Fibroblast of skin of right quadriceps (primary cell): ENCODE measurements at regions not wholly inside any gene's neighbourhood (a gene's known extent, or its start where the extent isn't known, plus 50 kb on each side); places are given as distances from the start of the nearest gene placed in this dataset.
A peak's percentile ranks its signal among the peaks of the same experiment; 100 is the strongest.

Experiments
- DNase-seq: peaks from one replicate; pipeline ENCODE4 v3.0.0-alpha.2; 2013

- DNase-seq, result no peak
Measured at GRCh38 chr2:192373754-192374153, 179.0 kb upstream of the TMEFF2 start.

DNA sequence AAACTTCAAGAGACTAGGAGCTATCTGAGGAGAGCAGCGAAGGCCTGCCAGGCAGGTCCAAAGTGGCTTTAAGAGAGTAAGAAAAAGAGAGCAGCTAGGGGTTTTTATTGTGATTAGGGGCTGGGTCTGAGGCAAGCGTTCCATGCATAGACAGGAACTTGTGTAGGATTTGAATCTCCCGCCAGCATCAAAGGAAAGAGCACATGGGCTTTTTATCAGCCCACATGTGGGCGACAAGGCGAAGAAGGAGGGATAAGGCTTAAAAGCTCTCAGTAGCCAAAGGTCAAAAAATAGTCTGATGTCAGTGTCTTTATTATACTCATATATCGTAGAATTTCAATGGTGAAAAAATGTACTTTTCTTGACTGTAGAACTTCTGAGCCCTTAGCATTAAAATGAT lies 178.5 kb upstream of the TMEFF2 start:
- DNase-seq, result no peak

- DNase-seq, result no peak
Measured at GRCh38 chr2:192369969-192370368, 175.2 kb upstream of the TMEFF2 start.

GRCh38 chr2:192357217-192357616 lies 162.5 kb upstream of the TMEFF2 start:
- no peak for DNase-seq

DNA sequence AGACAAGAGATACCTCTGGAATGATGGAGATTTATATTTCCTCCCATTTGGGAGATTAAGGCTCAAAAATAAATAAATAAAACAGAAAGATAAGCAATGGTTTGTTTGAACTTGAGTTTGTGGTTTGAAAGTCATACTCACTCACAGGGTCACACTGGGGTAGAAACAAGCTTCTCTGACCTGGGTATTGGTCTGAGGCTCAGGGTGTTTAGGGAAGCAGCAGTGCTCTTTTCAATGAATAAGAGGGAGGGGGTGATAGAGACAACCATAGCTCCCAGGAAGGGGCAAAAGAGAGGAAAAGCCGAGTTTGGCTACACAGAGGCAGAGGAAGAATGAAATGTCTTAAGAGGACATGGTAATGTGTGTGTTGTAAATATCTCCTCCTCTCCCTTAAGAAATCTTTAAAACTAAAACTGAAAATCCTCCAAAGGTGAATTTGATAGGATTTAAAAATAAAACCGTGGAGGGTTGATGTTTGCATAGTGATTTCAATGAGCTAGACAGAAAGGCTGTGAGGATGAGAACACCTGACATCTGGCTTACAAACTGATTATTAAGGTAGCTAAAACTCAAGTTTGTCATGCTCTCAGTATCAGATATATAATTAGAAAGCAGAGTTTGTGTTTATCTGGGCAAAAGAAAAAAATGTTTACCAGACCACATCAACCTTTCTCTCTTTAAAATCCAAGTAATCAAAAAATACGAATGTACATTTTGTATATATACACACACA lies 159.9 kb upstream of the TMEFF2 start:
- DNase-seq, result no peak

DNA sequence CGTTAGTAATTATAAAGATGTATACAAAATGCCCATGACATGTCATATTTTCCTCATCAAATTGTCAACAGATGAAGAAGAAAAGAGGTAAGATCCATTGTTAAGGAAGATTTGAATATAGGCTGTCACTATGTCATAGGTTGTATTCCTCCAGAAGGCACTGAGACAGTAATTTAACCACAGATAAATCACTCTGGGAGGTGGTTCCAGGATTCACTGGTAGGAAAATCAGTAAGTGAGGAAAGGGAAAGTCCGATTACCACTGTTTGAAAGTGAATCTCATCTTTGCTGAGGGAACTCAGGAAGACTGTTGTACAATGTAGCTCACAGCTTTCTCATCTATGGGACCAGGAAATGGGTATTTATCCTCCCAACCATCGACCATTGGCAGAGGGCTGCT lies 152.8 kb upstream of the TMEFF2 start:
- DNase-seq, result no peak

DNA sequence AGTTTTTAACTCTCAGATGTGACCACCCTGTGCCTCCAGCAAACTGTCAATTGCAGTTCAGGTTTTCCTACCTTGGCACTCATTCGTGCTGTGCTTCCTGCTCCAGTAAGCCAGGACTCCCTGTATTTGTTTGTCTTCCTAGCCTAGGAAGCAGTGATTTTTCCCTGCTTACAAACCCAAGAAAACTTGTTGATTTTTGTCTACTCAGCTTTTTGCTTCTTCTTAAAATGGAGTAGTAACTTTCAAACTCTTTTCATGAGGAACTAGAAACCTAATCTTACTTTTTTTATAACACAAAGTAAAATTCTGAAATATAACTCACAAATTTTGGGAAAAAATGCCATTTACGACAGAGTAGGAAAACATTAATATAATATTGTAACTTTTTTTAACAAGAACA lies 150.6 kb upstream of the TMEFF2 start:
- DNase-seq, result no peak

DNA sequence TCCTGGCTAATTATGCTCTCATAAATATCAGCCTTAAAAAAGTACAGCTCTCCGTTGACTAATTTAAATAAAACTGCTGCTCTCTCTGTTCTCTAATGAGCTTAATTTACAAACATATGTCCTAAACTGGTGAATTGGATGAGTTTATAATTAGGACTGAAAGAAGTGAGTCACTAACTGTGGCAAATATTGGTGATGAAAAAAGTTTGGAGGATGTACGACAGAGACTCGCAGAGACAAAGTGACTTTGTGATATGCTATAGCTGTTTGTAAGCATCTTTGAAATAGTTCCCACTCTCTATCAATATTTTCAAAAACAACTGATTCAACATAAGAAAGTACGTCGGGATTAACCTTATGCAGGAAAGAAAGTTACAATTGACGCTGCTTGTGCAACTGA lies 138.9 kb upstream of the TMEFF2 start:
- DNase-seq, result no peak

DNA sequence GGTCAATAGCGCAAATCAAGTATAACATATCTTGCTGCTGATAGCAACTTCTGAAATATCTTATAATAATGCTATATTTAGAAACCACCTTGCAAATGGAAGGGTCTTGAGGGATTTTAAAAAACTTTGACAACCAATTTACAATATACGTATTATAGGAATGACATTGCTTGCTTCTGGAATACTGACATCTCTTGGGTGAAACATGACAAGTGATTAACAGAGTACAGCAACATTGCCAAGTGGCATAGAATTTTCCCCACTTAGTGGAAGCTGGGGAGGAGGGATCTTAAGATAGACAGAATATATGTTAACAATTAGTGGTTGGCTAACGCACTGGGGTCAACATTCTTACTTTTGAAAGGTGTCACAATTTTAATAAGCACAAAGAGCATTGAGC lies 133.6 kb upstream of the TMEFF2 start:
- DNase-seq, result no peak

DNA sequence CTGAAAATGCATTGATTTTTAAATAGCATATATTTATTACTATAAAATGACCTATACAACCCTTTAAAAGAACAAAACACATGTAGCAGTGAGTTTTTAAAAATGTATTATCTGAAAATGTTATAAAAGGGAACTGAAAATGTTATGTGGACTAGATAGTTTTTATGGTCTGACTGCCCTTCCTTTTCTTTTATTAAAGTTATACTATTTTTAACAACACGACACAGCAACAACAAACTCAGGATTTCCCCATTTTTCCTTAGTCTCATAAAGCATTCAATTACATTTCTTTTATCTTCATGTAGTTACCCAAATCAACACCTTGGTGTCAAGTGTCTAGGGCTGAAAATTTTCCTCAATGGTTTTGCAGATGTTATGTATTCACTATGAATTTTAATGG lies 132.8 kb upstream of the TMEFF2 start:
- DNase-seq, result no peak

GRCh38 chr2:192315543-192315942 lies 120.8 kb upstream of the TMEFF2 start:
- DNase-seq, result no peak

DNA sequence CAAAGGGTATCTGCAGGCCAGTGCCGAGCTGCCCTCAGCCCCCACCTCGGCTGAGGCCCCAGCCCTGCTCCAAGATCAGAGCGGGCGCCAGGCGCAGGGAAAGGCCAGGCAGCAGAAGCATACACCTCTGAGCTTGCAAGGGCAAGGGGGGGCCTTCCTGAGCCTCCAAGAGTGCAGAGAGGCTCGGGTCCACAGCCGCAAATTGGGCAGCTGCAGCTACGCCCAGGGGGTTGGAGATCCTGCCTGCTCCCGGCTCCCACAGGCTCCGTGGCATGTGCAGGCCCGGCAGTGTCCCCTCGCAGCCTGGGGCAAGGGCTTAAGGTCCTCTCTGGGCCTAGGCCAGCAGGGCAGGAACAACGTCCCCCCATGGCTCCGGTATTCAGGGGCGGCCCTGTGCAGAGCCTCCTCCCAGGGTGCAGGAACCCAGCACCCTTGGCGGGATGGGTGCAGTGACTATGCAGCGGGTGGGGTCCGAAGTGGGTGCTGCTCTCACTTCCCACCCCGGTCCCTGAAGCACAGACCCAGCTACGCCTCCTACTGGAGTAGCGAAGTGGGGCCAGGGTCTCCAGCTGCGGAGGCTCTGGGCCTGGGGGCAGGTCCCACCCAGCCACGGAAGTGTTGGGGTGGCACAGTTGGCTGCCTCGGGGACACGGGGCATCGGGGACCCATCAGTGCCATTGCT lies 120.2 kb upstream of the TMEFF2 start:
- no peak for DNase-seq

DNA sequence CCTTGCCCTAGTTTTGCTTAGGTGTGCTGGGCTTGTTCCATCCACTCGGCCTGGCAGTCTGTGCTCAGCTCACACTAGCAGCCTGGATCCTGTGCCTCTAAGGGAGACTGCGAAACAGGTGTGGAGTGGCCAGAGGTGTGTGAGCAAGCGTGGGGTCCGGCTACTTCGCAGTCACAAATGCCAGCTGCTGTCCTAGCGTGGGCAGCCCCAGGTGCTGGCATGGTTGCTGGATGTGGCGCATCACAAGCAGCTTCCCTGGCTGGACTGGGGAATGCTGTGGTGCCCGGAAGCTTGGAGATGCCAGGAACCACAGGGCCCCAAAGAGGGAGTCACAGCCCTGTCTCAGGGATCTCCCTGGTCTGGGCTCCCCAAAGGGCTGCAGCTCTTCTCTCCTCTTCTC lies 119.0 kb upstream of the TMEFF2 start:
- no peak for DNase-seq

GRCh38 chr2:192311701-192312460 lies 117.1 kb upstream of the TMEFF2 start:
- DNase-seq, result no peak

DNA sequence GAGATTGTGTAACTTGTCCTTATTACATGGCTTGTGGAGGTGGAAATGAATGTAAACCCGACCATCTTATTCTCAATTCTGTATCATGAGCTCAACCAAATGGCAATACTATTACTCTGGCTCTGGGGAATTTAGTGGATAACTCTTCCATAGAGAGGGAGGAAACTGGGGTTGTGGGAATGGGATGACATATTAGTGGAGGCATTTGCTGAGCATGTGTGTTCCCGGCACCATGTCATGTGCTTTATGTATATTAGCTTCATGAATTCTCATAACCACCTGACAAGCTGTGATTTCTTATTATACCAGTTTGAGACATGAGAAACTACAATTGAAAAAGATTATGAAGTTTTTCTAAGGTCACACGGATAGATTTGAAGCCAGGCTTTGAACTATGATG lies 112.8 kb upstream of the TMEFF2 start:
- DNase-seq, result peak; percentile 37

GRCh38 chr2:192298664-192299063 lies 103.9 kb upstream of the TMEFF2 start:
- peak; percentile 6 for DNase-seq

DNA sequence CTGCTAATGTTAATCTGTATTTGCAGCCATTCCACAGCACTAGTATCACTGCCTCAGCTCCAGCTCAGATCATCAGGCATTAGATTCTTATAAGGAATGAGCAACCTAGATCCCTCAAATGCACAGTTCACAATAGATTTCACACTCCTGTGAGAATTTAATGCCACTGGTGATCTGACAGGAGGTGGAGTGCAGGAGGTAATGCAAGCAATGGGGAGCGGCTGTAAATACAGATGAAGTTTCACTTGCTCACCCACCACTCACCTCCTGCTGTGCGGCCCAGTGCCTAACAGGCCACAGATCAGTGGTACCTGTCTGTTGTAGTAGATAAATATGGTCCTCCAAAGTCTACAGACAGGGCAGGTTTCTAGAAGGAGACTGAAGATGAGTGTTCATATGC lies 97.7 kb upstream of the TMEFF2 start:
- DNase-seq, result no peak

- no peak for DNase-seq
Measured at GRCh38 chr2:192288295-192288694, 93.6 kb upstream of the TMEFF2 start.

DNA sequence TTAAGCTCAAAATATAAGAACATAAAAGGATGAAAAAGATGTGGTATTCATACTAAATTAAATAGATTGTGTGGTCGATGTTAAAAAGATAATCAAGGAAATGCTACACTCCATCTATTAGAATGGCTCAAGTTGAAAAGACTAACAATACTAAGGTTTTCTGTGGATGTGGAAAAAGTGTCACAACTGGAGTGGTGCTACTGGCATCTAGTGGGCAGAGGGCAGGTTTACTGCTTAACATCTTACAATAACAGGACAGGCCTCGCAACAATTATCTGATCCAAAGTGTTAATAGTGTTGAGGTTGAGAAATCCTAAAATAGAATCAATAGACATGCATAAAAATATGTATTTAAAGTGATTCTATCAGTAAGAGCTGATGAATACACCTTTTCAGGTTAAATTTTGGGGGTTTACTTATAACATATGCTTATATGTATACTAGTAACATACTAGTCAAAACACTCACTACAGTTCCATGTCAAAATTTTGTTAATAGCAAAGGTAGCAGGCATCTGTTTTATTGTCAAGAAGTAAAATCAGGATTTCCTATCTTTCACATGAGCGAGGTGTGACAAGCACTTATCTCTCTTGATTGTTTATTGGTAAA lies 91.5 kb upstream of the TMEFF2 start:
- DNase-seq, result peak; percentile 55

DNA sequence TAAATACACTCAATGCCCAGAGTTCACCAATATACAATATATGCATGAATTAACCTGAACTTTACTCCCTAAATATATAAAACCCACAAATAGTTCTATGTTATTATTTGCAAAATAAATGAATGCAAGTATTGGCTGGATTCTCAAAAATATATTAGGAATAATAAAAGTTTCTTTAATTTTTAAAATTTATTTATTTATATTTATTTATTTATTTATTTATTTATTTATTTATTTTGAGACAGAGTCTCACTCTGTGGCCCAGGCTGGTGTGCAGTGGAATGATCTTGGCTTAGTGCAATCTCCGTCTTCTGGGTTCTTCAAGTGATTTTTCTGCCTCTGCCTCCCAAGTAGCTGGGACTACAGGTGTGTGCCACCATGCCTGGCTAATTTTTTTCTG lies 88.7 kb upstream of the TMEFF2 start:
- DNase-seq, result no peak

GRCh38 chr2:192278701-192279100 lies 84.0 kb upstream of the TMEFF2 start:
- DNase-seq, result no peak

DNA sequence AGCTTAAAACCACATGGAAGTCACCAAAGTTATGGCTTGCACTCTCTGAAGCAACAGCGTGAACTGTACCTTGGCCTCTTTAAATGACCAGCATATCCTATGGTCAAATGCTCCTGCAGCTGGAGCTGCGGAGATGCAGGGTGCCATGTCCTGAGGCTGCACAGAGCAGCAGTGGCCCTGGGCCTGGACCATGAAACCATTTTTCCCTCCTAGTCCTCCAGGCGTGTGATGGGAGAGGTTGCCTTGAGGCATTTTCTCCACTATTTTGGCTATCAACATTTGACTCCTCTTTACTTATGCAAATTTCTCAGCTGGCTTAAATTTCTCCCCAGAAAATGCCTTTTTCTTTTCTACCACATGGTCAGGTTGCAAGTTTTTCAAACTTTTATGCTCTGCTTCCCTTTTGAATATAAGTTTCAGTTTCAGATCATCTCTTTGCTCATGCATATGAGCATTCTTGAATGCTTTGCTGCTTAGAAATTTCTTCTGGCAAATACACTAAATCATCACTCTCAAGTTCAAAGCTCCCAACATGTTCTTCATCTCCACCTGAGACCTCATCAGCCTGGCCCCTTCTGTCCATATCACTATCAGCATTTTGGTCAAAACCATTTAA lies 82.9 kb upstream of the TMEFF2 start:
- DNase-seq, result no peak

DNA sequence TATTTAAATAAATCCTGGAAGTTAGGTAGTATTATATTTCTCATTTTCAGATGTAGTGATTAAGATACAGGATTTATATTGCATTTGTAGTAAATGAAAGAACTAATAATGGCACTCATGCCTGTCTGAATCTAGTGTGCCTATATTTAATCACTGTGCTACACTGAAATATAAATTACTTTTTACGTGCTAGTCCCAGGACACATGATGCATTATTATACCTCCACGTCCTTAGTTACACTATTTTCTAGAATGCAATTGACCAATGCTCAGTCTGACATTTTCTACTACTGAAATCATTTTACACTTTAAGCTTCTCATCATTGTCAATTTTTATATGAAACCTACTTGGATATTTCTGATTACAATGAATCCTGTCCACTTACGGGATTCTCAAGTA lies 80.9 kb upstream of the TMEFF2 start:
- no peak for DNase-seq
